ENCODE measurements at regions not wholly inside any gene's neighbourhood (a gene's known extent, or its start where the extent isn't known, plus 50 kb on each side); places are given as distances from the start of the nearest gene placed in this dataset.

- DNase-seq, result no peak
These were observed 89.5 kb downstream of the RPL22L1 start for GRCh38 chr3:170780471-170780870.

GRCh38 chr3:170778240-170779217, 91.5 kb downstream of the RPL22L1 start:
- DNase-seq, result no peak

- DNase-seq, result no peak
These were observed 92.5 kb downstream of the RPL22L1 start for GRCh38 chr3:170777564-170777926.

DNA sequence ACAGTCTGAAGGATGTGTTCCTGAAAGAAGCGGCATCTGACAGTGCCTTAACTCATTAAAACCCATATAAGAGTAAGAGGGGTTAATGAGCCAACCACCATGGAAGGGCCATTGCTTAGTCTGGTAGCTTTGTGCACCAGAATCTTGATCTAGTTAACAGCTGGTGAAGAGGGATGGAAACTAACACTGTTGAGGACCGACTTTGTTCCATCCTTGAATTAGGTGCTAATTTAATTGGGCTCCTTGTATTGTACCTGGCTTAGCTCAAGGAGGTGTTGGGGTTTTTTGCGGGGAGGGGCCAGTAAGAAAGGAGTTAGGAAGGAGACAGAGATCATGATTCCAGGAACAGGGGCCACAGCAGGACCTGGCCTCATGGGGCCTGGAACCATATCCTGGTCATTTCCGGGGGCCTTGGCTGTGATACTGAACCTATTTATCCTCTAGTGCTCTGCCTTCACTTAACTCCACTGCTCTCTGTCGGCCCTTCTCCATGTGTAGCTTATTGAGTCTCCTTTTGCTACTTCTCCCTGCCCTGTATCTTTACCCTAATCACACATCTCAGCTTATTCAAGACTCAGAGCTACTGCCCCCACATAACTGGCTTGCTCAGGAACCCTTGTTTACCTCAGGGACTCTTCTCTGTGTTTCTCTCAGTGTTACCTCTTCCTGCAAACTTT, 93.0 kb downstream of the RPL22L1 start:
- DNase-seq, result no peak

GRCh38 chr3:170773682-170774425, 96.1 kb downstream of the RPL22L1 start:
- no peak for DNase-seq

DNA sequence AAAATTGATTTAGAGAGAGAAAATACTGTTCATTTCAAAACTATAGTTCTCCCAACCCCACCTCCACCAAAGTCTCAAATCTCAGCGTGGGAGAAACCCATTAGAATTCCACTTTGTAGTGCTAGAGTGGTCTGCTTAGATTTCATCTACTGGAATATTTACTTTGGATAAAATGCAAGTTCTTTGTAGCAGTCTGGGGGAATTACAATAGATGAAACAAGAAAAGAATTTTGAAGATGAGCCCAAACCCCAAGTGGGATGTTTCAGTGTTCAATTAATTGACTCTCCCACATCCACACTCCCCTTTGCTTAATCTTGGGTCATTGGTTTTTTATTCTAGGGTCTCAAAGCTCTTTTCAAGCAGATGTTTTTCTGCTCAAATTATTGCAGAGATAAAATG, 97.8 kb downstream of the RPL22L1 start:
- DNase-seq, result no peak

DNA sequence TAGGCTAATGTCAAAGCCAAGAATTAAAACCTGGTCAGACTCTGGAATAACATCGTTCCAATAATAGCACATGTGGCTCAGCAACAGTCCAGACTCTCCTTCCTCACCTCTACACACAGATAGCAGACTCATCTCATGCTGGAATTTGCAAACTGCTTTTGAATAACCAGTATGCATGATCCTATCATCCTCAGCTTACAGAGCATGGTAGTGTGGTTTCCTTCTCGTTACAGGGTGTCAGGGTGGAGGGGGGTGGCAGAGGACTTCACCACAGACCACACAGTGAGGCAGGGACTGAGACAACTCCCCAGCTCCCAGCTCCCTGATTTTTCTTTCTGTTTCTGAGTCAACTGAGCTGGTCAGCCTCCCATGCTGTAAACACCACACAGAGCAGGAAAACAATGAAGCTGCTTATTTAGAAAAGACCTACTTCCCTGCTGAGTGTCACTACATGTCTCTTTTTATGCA, 101.6 kb downstream of the RPL22L1 start:
- peak; percentile 36 for DNase-seq

DNA sequence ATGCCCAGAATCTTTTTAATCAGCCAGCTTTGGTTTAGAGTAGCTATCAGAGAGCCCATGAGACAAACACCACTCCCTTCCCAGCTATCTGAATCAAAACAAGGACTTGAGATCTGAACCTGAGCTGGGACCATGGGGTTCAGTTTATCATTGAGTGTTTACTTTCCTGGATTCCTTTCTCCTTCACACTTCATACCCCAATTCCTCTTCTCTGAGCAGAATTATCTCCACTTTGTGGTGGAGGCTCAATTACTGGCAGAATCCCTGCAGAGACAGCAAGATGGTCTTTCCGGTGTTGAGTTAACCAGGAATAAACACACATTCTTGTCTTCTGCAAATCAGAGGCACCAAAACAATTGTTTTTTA, 102.4 kb downstream of the RPL22L1 start:
- no peak for DNase-seq

GRCh38 chr3:170766823-170767575, 103.0 kb downstream of the RPL22L1 start:
- DNase-seq, result no peak

DNA sequence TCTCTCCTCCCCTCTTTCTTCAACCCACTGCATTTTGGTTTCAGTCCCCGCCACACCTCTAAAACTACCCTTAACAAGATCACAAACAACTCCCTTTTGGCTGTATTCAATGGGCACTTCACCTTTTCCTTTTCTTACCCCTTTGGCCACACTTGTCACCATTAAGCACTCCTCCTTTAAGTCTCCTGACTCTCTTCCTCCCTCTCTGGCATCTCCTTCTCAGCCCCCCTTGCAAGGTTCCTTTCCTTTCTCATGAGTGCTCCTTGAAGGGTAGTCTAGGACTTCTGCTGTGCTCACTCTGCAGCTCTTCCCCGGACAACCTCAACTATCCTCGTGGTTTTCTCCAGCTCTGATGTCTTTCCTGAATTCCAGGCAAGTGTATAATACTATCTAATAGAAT, 103.7 kb downstream of the RPL22L1 start:
- no peak for DNase-seq

- DNase-seq, result no peak
These were observed 104.4 kb downstream of the RPL22L1 start for GRCh38 chr3:170765419-170766078.

GRCh38 chr3:170764017-170764416, 106.0 kb downstream of the RPL22L1 start:
- no peak for DNase-seq

- DNase-seq, result no peak
These were observed 107.9 kb downstream of the RPL22L1 start for GRCh38 chr3:170762064-170762463.

- no peak for DNase-seq
These were observed 108.9 kb downstream of the RPL22L1 start for GRCh38 chr3:170761103-170761502.

- no peak for DNase-seq
These were observed 109.8 kb downstream of the RPL22L1 start for GRCh38 chr3:170760174-170760526.

- DNase-seq, result no peak
These were observed 110.4 kb downstream of the RPL22L1 start for GRCh38 chr3:170759511-170760173.

GRCh38 chr3:170757038-170757437, 113.0 kb downstream of the RPL22L1 start:
- no peak for DNase-seq

- no peak for DNase-seq
These were observed 115.7 kb downstream of the RPL22L1 start for GRCh38 chr3:170754311-170754693.

DNA sequence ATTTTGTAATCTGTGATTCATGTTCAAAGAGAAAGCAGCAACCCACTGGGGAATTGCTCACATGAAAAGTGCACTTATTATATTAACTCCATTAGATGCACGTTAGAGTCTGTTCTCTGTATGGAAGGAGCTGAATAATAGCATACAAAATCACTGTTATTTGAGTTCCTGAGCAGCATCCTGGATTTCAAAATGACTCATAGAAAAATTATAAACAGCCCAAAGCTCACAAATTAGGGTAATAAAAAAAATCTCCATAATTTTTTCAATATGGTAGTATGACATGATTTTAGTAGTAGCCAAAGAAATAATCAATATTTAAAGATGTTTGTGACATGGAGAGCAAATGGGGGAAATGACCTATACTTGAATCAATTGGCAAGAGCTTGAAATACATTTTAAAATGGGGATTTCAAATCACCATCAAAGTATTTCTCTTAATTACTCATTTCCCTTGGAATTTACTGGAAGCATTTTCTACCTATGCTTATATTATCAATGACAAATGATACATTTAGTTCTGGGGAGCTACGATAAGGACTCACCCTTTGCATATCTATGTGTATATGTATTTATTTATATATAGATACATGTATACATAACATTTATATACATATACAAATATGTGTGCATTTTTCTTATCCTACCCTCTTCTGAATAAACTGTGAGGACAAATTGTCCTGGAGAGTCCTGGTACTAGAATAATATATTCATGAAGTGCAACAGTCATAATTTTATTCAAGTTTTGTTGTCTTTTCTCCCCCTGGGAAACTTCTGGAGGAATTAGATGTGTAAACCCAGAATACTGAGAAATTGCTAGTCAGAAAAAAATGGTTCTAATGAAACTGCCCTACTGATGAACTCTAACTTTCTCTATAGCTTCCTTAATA, 116.3 kb downstream of the RPL22L1 start:
- DNase-seq, result no peak

- DNase-seq, result no peak
These were observed 117.3 kb downstream of the RPL22L1 start for GRCh38 chr3:170752571-170753155.

Measured in NCI-H510A treated with DMSO at 0.1 percent for 48 hours (cell line).